Keratinocyte (primary cell): ENCODE measurements at regions not wholly inside any gene's neighbourhood (a gene's known extent, or its start where the extent isn't known, plus 50 kb on each side); places are given as distances from the start of the nearest gene placed in this dataset.

Source experiments
- DNase-seq: peaks from one replicate; pipeline ENCODE4 v3.0.0-alpha.2; 2011; ENCODE audit warnings: low read depth, missing footprints, low spot score
- FAIRE-seq: peaks from 2 replicates; lab custom pipeline; 2011; peaks lifted over from hg19 to GRCh38; lab: Jason Lieb, UNC
- H2AFZ ChIP-seq: 2 replicates; pipeline ENCODE4 v1.6.0; 2012; ENCODE audit warnings: low read length, control low read depth, inconsistent platforms; ENCODE audit not compliant: control insufficient read depth
- H3K27ac ChIP-seq: 2 replicates; pipeline ENCODE4 v1.5.1; 2011; ENCODE audit warnings: low read length; ENCODE audit not compliant: control insufficient read depth, insufficient read depth
- H3K27me3 ChIP-seq: 3 replicates; pipeline ENCODE4 v1.6.0; 2011; ENCODE audit warnings: low read length; ENCODE audit not compliant: control insufficient read depth, insufficient read depth; ENCODE audit errors: extremely low read depth
- H3K36me3 ChIP-seq, 2 experiments: 2 replicates in 1 of 2; 3 replicates in 1 of 2; pipeline ENCODE4 v1.5.1; 2011; ENCODE audit warnings: low read length in 2 of 2, mild to moderate bottlenecking in 1 of 2; ENCODE audit not compliant: control insufficient read depth in 2 of 2, insufficient read depth in 2 of 2; ENCODE audit errors: extremely low read depth in 1 of 2
- H3K4me1 ChIP-seq: 3 replicates; pipeline ENCODE4 v1.5.1; 2011; ENCODE audit warnings: low read length; ENCODE audit not compliant: control insufficient read depth, insufficient read depth; ENCODE audit errors: extremely low read depth
- H3K4me2 ChIP-seq: 3 replicates; pipeline ENCODE4 v1.6.0; 2011; ENCODE audit warnings: low read depth, low read length; ENCODE audit not compliant: control insufficient read depth, insufficient read depth; ENCODE audit errors: extremely low read depth
- H3K4me3 ChIP-seq, 3 experiments: fragments of 200-600 bp in 1 of 3; sonication (generic) in 1 of 3; 2 replicates in 2 of 3; 3 replicates in 1 of 3; pipeline ENCODE4 v1.5.1; 2011 to 2016; ENCODE audit warnings: low read length in 3 of 3, mild to moderate bottlenecking in 3 of 3, control low read depth in 2 of 3, inconsistent platforms in 1 of 3, low read depth in 1 of 3, mixed read lengths in 1 of 3, mixed run types in 1 of 3, moderate library complexity in 1 of 3; ENCODE audit not compliant: control insufficient read depth in 2 of 3, insufficient read depth in 2 of 3; ENCODE audit errors: extremely low read depth in 1 of 3
- H3K79me2 ChIP-seq: 2 replicates; pipeline ENCODE4 v1.6.0; 2012; ENCODE audit warnings: low read length; ENCODE audit not compliant: control insufficient read depth, insufficient read depth
- H3K9ac ChIP-seq: 3 replicates; pipeline ENCODE4 v1.6.0; 2011; ENCODE audit warnings: low read length; ENCODE audit not compliant: control insufficient read depth, insufficient read depth; ENCODE audit errors: extremely low read depth
- H3K9me1 ChIP-seq: 3 replicates; pipeline ENCODE4 v1.6.0; 2011; ENCODE audit warnings: low read length; ENCODE audit not compliant: control insufficient read depth, insufficient read depth; ENCODE audit errors: extremely low read depth
- H3K9me3 ChIP-seq: 2 replicates; pipeline ENCODE4 v1.5.1; 2012; ENCODE audit warnings: low read depth, low read length; ENCODE audit not compliant: control insufficient read depth
- H4K20me1 ChIP-seq: 3 replicates; pipeline ENCODE4 v1.6.0; 2011; ENCODE audit warnings: low read length; ENCODE audit not compliant: control insufficient read depth, insufficient read depth; ENCODE audit errors: extremely low read depth
- CTCF ChIP-seq, 3 experiments: IDR thresholded peaks in 1 of 3; conservative IDR thresholded peaks in 1 of 3; optimal IDR thresholded peaks in 1 of 3; 2 replicates in 2 of 3; 3 replicates in 1 of 3; pipeline versions ENCODE3 to v1.5.1; 2011; ENCODE audit warnings: low read length in 3 of 3, mild to moderate bottlenecking in 3 of 3, moderate library complexity in 2 of 3, control low read depth in 1 of 3, inconsistent platforms in 1 of 3; ENCODE audit not compliant: insufficient read depth in 2 of 3; ENCODE audit errors: extremely low read depth in 1 of 3
- EZH2 ChIP-seq: IDR thresholded peaks from one replicate; pipeline ENCODE4 v1.6.1; 2012; ENCODE audit warnings: inconsistent platforms, mild to moderate bottlenecking, low read length, moderate library complexity
- dilution Hi-C: fragments of 300-500 bp; cut with MboI; formaldehyde crosslinking; loops from one replicate; pipeline ENCODE4 v1.7.0; 2020; ENCODE audit warnings: low sequenced_read_pairs; ENCODE audit not compliant: extremely low pct_ligation_motif_present

DNA sequence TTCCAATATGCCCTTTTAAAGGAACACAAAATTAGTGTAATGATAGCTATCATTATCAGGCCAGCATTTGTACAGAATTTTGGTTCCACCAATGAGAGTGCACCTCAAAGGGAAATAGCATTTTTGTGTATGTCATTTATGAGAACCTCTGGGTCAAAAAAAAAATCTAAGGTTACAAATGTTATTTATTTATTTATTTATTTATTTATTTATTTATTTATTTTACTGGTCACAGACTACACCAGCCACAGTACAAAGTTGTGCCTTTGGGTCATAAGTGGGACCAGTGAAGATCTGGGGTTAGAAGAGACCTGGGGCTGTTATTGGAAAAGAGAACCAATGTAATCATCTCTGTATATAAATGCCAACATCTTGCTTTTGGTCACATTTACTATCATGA is 523.9 kb downstream of the CETN3 start:
- H3K36me3 ChIP-seq, result no peaks in the 10 kb centered on the region
- H3K79me2 ChIP-seq, result no peaks in the 10 kb centered on the region
- H2AFZ ChIP-seq, result no peak overlapping the region
- TF ChIP-seq CTCF (optimal IDR thresholded peaks at IDR 0.05 in 1 of 3, IDR thresholded peaks at IDR 0.05 in 1 of 3, conservative IDR thresholded peaks at IDR 0.05 in 1 of 3; ENCODE audit: extremely low read depth in 1 of 3, insufficient read depth in 2 of 3, low read length in 3 of 3), result no peak
- TF ChIP-seq EZH2, result no peak
- no peaks in the 10 kb centered on the region for H3K27me3 ChIP-seq
- H3K4me2 ChIP-seq, result no peak overlapping the region
- no peak for FAIRE-seq
- no peaks in the 10 kb centered on the region for H3K4me1 ChIP-seq
- no peak overlapping the region for H3K4me3 ChIP-seq
- dilution Hi-C loops, result no loop called here
- no peaks in the 10 kb centered on the region for H3K9me3 ChIP-seq
- H3K9me1 ChIP-seq, result no peaks in the 10 kb centered on the region
- no peak overlapping the region for H3K9ac ChIP-seq
- H4K20me1 ChIP-seq, result no peaks in the 10 kb centered on the region
- no peak overlapping the region for H3K27ac ChIP-seq
- DNase-seq, result no peak

DNA sequence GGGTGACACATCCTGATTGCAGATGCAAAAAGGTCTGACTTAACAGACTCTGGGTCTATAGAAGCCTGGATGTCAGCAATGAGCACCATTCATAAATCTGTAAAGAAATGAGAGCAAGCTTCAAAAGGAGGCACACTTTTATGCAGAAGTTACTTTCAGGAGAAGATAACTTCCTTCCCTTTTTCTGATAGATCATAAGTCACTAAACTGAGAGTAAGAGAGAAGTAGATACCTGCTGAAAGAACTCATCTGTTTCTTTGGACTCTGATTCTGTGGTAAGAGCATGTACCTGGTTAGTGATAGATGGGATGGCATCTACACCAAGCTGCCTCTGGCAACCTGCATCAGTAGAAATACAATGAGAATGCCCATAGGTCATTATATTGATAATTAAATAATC is 525.6 kb downstream of the CETN3 start:
- FAIRE-seq (no peak), DNase-seq (no peak)
- no peak for TF ChIP-seq EZH2
- no peak for TF ChIP-seq CTCF (optimal IDR thresholded peaks at IDR 0.05 in 1 of 3, IDR thresholded peaks at IDR 0.05 in 1 of 3, conservative IDR thresholded peaks at IDR 0.05 in 1 of 3; ENCODE audit: extremely low read depth in 1 of 3, insufficient read depth in 2 of 3, low read length in 3 of 3)
- no peak overlapping the region for H3K27ac ChIP-seq
- H3K4me2 ChIP-seq, result no peak overlapping the region
- no peak overlapping the region for H2AFZ ChIP-seq
- H3K9me1 ChIP-seq, result no peaks in the 10 kb centered on the region
- no peaks in the 10 kb centered on the region for H3K9me3 ChIP-seq
- dilution Hi-C loops, result no loop called here
- no peaks in the 10 kb centered on the region for H3K79me2 ChIP-seq
- no peak overlapping the region for H3K4me3 ChIP-seq
- H3K27me3 ChIP-seq, result no peaks in the 10 kb centered on the region
- no peak overlapping the region for H3K9ac ChIP-seq
- H4K20me1 ChIP-seq, result no peaks in the 10 kb centered on the region
- no peaks in the 10 kb centered on the region for H3K4me1 ChIP-seq
- H3K36me3 ChIP-seq, result no peaks in the 10 kb centered on the region
